Left lobe of liver (tissue), 2 donors: ENCODE measurements at regions not wholly inside any gene's neighbourhood (a gene's known extent, or its start where the extent isn't known, plus 50 kb on each side); places are given as distances from the start of the nearest gene placed in this dataset.

Experiments used
- ATAC-seq: fragments of 200-7000 bp; cut with Tn5 transposase; one replicate; pipeline ENCODE4 v1.9.1; 2020; ENCODE audit warnings: mild to moderate bottlenecking, moderate library complexity
- DNase-seq: peaks from one replicate; pipeline ENCODE4 v3.0.0-alpha.2; 2020; ENCODE audit warnings: low spot score
- donor health status: DM: no; HTN: no; CAD: no; lungs with moderate emphysema.
- donor health status: DM: no; HTN: yes; CAD: no.

- DNase-seq (no peak), ATAC-seq (no peak)
These were observed 83.9 kb upstream of the USP47 start for GRCh38 chr11:11757909-11758308.

GRCh38 chr11:11756718-11757117 is 85.1 kb upstream of the USP47 start:
- ATAC-seq (no peak), DNase-seq (no peak)

GRCh38 chr11:11755871-11756270 is 85.9 kb upstream of the USP47 start:
- ATAC-seq: no peak
- DNase-seq: no peak

- DNase-seq: no peak
- ATAC-seq: no peak
These were observed 89.1 kb upstream of the USP47 start for GRCh38 chr11:11752679-11753078.

GRCh38 chr11:11750017-11750878 is 91.5 kb upstream of the USP47 start:
- DNase-seq (no peak), ATAC-seq (no peak)

GRCh38 chr11:11748706-11749365 is 92.9 kb upstream of the USP47 start:
- DNase-seq (no peak), ATAC-seq (no peak)

- ATAC-seq: no peak
These were observed 94.2 kb upstream of the USP47 start for GRCh38 chr11:11747570-11747969.

GRCh38 chr11:11746449-11746848 is 95.3 kb upstream of the USP47 start:
- DNase-seq: no peak
- ATAC-seq: no peak

More at GRCh38 chr11:11747570-11747969, 94.2 kb upstream of the USP47 start:
- no peak for DNase-seq

GRCh38 chr11:11743216-11743615 is 98.6 kb upstream of the USP47 start:
- ATAC-seq (no peak), DNase-seq (no peak)

- ATAC-seq: no peak
- DNase-seq: no peak
These were observed 99.3 kb upstream of the USP47 start for GRCh38 chr11:11742486-11742885.

- DNase-seq (no peak), ATAC-seq (no peak)
These were observed 100.9 kb upstream of the USP47 start for GRCh38 chr11:11740836-11741235.

GRCh38 chr11:11740073-11740702 is 101.6 kb upstream of the USP47 start:
- ATAC-seq (no peak), DNase-seq (no peak)

GRCh38 chr11:11738370-11738769 is 103.4 kb upstream of the USP47 start:
- DNase-seq (no peak), ATAC-seq (no peak)

- DNase-seq: no peak
- no peak for ATAC-seq
These were observed 106.2 kb upstream of the USP47 start for GRCh38 chr11:11735586-11735985.

GRCh38 chr11:11733246-11733747 is 108.5 kb upstream of the USP47 start:
- no peak for DNase-seq
- ATAC-seq: no peak

- no peak for ATAC-seq
- no peak for DNase-seq
These were observed 109.7 kb upstream of the USP47 start for GRCh38 chr11:11732116-11732515.

- no peak for ATAC-seq
These were observed 109.7 kb upstream of the GALNT18 start for GRCh38 chr11:11731311-11732083.

GRCh38 chr11:11728386-11728785 is 106.6 kb upstream of the GALNT18 start:
- DNase-seq (no peak), ATAC-seq (no peak)

More at GRCh38 chr11:11731311-11732083, 109.7 kb upstream of the GALNT18 start:
- DNase-seq: no peak

- DNase-seq (no peak), ATAC-seq (no peak)
These were observed 103.6 kb upstream of the GALNT18 start for GRCh38 chr11:11725438-11725837.

GRCh38 chr11:11724994-11725393 is 103.2 kb upstream of the GALNT18 start:
- DNase-seq (no peak), ATAC-seq (no peak)

- peak; percentile 34 for ATAC-seq
These were observed 101.1 kb upstream of the GALNT18 start for GRCh38 chr11:11722861-11723260.

More at GRCh38 chr11:11722861-11723260, 101.1 kb upstream of the GALNT18 start:
- no peak for DNase-seq
